Suprapubic skin (tissue), 4 donors: ENCODE measurements at regions not wholly inside any gene's neighbourhood (a gene's known extent, or its start where the extent isn't known, plus 50 kb on each side); places are given as distances from the start of the nearest gene placed in this dataset.

Source experiments
- EP300 ChIP-seq: sonication (generic); formaldehyde crosslinking; IDR thresholded peaks from one replicate; pipeline ENCODE4 v1.6.1; 2017; ENCODE audit warnings: antibody characterized with exemption
- POLR2A ChIP-seq, 2 donors: fragments of 450-650 bp; IDR thresholded peaks; one replicate each; pipeline ENCODE4 v1.6.1; 2017; ENCODE audit warnings: antibody characterized with exemption in 2 of 2, mild to moderate bottlenecking in 2 of 2, moderate library complexity in 2 of 2
- POLR2AphosphoS5 ChIP-seq, 3 donors: sonication (generic); formaldehyde crosslinking; IDR thresholded peaks; one replicate each; pipeline ENCODE4 v1.6.1; 2017; ENCODE audit warnings: antibody characterized with exemption in 3 of 3
- TF ChIP-seq, protein P1 (sequence below), 2 donors: fragments of 200-600 bp in 1 of 2; fragments of 450-650 bp in 1 of 2; sonication (generic) in 1 of 2; IDR thresholded peaks; one replicate each; pipeline ENCODE4 v1.5.1; 2016 to 2019; ENCODE audit warnings: antibody characterized with exemption in 2 of 2, mild to moderate bottlenecking in 1 of 2, moderate library complexity in 1 of 2

DNA sequence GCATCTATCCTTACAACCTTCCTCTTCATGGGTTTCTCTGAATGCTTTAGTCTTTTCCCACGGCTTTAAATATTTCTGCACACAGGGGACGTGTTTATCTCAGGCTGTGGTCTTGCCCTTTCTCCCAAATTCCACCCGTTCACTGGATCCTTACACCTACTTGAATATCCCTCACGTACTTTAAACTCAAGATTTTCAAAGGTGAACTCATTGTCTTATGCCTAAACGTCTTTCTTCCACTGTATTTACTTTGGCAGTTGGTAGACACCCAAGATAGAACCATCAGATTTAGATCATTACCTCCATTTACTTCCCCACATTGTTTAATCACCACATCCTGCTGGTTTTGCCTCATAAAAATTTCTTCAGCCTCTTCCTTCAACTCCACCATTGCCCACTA, 269.2 kb downstream of the CBLL2 start:
- TF ChIP-seq POLR2AphosphoS5 (IDR thresholded peaks at IDR 0.05) (no peak), POLR2A (IDR thresholded peaks at IDR 0.05) (no peak), EP300 (no peak)
- TF ChIP-seq, protein P1, sequence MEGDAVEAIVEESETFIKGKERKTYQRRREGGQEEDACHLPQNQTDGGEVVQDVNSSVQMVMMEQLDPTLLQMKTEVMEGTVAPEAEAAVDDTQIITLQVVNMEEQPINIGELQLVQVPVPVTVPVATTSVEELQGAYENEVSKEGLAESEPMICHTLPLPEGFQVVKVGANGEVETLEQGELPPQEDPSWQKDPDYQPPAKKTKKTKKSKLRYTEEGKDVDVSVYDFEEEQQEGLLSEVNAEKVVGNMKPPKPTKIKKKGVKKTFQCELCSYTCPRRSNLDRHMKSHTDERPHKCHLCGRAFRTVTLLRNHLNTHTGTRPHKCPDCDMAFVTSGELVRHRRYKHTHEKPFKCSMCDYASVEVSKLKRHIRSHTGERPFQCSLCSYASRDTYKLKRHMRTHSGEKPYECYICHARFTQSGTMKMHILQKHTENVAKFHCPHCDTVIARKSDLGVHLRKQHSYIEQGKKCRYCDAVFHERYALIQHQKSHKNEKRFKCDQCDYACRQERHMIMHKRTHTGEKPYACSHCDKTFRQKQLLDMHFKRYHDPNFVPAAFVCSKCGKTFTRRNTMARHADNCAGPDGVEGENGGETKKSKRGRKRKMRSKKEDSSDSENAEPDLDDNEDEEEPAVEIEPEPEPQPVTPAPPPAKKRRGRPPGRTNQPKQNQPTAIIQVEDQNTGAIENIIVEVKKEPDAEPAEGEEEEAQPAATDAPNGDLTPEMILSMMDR (IDR thresholded peaks at IDR 0.05) = no peak
